OCI-LY1 (cell line): ENCODE measurements at regions not wholly inside any gene's neighbourhood (a gene's known extent, or its start where the extent isn't known, plus 50 kb on each side); places are given as distances from the start of the nearest gene placed in this dataset.

ENCODE experiments used
- CTCF ChIP-seq: fragments of 200-600 bp; sonication (generic), shearing (Covaris generic); IDR thresholded peaks from 2 replicates; pipeline ENCODE4 v1.5.1; 2017; ENCODE audit warnings: mild to moderate bottlenecking, antibody characterized with exemption, low read length, moderate library complexity, mixed read lengths
- EZH2 ChIP-seq: fragments of 200-600 bp; sonication (generic), shearing (Covaris generic); IDR thresholded peaks from 2 replicates; pipeline ENCODE4 v1.8.0; 2017; ENCODE audit warnings: borderline replicate concordance, mixed run types, mild to moderate bottlenecking, antibody characterized with exemption, low read length, moderate library complexity, mixed read lengths

- no peak for TF ChIP-seq CTCF
- TF ChIP-seq EZH2: no peak
Measured at GRCh38 chr14:86646125-86646524, 1116.2 kb downstream of the FLRT2 start.
